Breast epithelium (tissue), 3 donors: ENCODE measurements at regions not wholly inside any gene's neighbourhood (a gene's known extent, or its start where the extent isn't known, plus 50 kb on each side); places are given as distances from the start of the nearest gene placed in this dataset.

ENCODE experiments used
- POLR2A ChIP-seq: fragments of 450-650 bp; IDR thresholded peaks from one replicate; pipeline ENCODE4 v1.6.1; 2016; ENCODE audit warnings: antibody characterized with exemption, mild to moderate bottlenecking, moderate library complexity
- TF ChIP-seq, protein P1 (sequence below), 3 donors: fragments of 450-650 bp; IDR thresholded peaks; one replicate each; pipeline ENCODE4 v1.5.1; 2016 to 2017; ENCODE audit warnings: antibody characterized with exemption in 3 of 3, mild to moderate bottlenecking in 3 of 3, moderate library complexity in 3 of 3

DNA sequence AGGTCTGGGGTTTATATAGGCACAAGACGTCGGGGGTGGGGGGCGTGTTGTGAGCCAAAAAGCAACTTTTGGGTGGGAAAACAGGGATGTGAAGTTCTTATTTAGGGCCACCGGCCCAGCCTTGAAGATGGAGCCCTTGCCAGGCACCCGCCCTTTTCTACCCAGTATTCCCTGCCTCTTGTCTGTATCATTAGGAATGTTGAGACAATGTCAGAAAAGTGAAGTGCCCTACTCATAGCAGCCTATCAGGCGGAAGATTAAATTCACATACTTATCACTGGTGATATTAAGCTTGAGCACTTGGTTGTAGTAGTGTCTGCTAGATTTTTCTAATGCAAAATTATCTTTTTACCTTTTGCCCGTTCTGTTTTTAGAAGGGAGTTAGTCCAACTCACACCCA is 293.5 kb downstream of the CDH10 start:
- TF ChIP-seq, protein P1, sequence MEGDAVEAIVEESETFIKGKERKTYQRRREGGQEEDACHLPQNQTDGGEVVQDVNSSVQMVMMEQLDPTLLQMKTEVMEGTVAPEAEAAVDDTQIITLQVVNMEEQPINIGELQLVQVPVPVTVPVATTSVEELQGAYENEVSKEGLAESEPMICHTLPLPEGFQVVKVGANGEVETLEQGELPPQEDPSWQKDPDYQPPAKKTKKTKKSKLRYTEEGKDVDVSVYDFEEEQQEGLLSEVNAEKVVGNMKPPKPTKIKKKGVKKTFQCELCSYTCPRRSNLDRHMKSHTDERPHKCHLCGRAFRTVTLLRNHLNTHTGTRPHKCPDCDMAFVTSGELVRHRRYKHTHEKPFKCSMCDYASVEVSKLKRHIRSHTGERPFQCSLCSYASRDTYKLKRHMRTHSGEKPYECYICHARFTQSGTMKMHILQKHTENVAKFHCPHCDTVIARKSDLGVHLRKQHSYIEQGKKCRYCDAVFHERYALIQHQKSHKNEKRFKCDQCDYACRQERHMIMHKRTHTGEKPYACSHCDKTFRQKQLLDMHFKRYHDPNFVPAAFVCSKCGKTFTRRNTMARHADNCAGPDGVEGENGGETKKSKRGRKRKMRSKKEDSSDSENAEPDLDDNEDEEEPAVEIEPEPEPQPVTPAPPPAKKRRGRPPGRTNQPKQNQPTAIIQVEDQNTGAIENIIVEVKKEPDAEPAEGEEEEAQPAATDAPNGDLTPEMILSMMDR (IDR thresholded peaks at IDR 0.05), result no peak
- TF ChIP-seq POLR2A, result no peak
